ENCODE measurements at regions not wholly inside any gene's neighbourhood (a gene's known extent, or its start where the extent isn't known, plus 50 kb on each side); places are given as distances from the start of the nearest gene placed in this dataset.

GRCh38 chr2:19630921-19631320 is 270.9 kb downstream of the TTC32 start:
- TF ChIP-seq, protein P1, sequence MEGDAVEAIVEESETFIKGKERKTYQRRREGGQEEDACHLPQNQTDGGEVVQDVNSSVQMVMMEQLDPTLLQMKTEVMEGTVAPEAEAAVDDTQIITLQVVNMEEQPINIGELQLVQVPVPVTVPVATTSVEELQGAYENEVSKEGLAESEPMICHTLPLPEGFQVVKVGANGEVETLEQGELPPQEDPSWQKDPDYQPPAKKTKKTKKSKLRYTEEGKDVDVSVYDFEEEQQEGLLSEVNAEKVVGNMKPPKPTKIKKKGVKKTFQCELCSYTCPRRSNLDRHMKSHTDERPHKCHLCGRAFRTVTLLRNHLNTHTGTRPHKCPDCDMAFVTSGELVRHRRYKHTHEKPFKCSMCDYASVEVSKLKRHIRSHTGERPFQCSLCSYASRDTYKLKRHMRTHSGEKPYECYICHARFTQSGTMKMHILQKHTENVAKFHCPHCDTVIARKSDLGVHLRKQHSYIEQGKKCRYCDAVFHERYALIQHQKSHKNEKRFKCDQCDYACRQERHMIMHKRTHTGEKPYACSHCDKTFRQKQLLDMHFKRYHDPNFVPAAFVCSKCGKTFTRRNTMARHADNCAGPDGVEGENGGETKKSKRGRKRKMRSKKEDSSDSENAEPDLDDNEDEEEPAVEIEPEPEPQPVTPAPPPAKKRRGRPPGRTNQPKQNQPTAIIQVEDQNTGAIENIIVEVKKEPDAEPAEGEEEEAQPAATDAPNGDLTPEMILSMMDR (conservative IDR thresholded peaks at IDR 0.05) = no peak
- TF ChIP-seq ZFX (IDR thresholded peaks at IDR 0.05) = no peak

Data from C4-2B (cell line).